GM12878 (cell line): ENCODE measurements at regions not wholly inside any gene's neighbourhood (a gene's known extent, or its start where the extent isn't known, plus 50 kb on each side); places are given as distances from the start of the nearest gene placed in this dataset.

Source experiments
- ATAC-seq: fragments of 200-7000 bp; cut with Tn5 transposase; 3 replicates; pipeline ENCODE4 v1.9.1; 2020; ENCODE audit warnings: mild to moderate bottlenecking, moderate library complexity
- BruUV-seq: library from RNA; stranded (reverse); fragments of 400-500 nt; replicated peaks from 2 replicates; lab custom pipeline; 2021; lab: Mats Ljungman, UMichigan
- CTCF ChIA-PET: fragments of 300-600 bp; sonication (Branson Sonifier 250); formaldehyde crosslinking; extraction: SDS; loops from one replicate; lab custom pipeline; 2021; ENCODE audit warnings: inconsistent platforms; lab: Yijun Ruan, JAX
- POLR2A ChIA-PET: fragments of 350-600 bp; formaldehyde crosslinking; extraction: SDS; loops from one replicate; lab custom pipeline; 2021; ENCODE audit warnings: inconsistent platforms; lab: Charles Lee
- RAD21 ChIA-PET: fragments of 300-600 bp; sonication (Branson Sonifier 250); formaldehyde crosslinking; loops from one replicate; lab custom pipeline; 2023; ENCODE audit warnings: antibody characterized with exemption; ENCODE audit not compliant: unreplicated experiment; lab: Charles Lee
- SMC1A ChIA-PET: fragments of 300-600 bp; sonication (Branson Sonifier 250); formaldehyde crosslinking; loops from one replicate; lab custom pipeline; 2023; ENCODE audit not compliant: unreplicated experiment, uncharacterized antibody; lab: Charles Lee
- DNase-seq: peaks from one replicate; pipeline ENCODE4 v3.0.0-alpha.2; 2011; ENCODE audit warnings: low read depth, low spot score
- FAIRE-seq: peaks from 3 replicates; lab custom pipeline; 2011; peaks lifted over from hg19 to GRCh38; lab: Jason Lieb, UNC
- H2AFZ ChIP-seq: 2 replicates; pipeline ENCODE4 v1.6.0; 2011; ENCODE audit warnings: low read depth, low read length, control low read depth; ENCODE audit not compliant: control insufficient read depth
- H3K27ac ChIP-seq: 2 replicates; pipeline ENCODE4 v1.5.1; 2011; ENCODE audit warnings: control low read depth; ENCODE audit not compliant: control insufficient read depth, insufficient read depth
- H3K27me3 ChIP-seq, 2 experiments: replicated peaks in 1 of 2; 2 replicates each; pipeline versions ENCODE4 v1.6.0 to v1.6.1; 2011; ENCODE audit warnings: low read length in 1 of 2; ENCODE audit not compliant: control insufficient read depth in 2 of 2, insufficient read depth in 2 of 2
- H3K36me3 ChIP-seq, 2 experiments: 2 replicates each; pipeline ENCODE4 v1.5.1; 2011; ENCODE audit warnings: low read length in 1 of 2; ENCODE audit not compliant: control insufficient read depth in 2 of 2, insufficient read depth in 2 of 2
- H3K4me1 ChIP-seq: 2 replicates; pipeline ENCODE4 v1.6.1; 2011; ENCODE audit warnings: mild to moderate bottlenecking, low read length, moderate library complexity, mixed read lengths; ENCODE audit not compliant: control insufficient read depth, insufficient read depth
- H3K4me2 ChIP-seq: 2 replicates; pipeline ENCODE4 v1.6.0; 2011; ENCODE audit warnings: control low read depth; ENCODE audit not compliant: control insufficient read depth, insufficient read depth
- H3K4me3 ChIP-seq: fragments of 200-600 bp; sonication (generic); 2 replicates; pipeline ENCODE4 v1.5.1; 2016
- H3K79me2 ChIP-seq: 2 replicates; pipeline ENCODE4 v1.6.0; 2011; ENCODE audit warnings: low read length; ENCODE audit not compliant: control insufficient read depth, insufficient read depth
- H3K9ac ChIP-seq: 2 replicates; pipeline ENCODE4 v1.8.0; 2011; ENCODE audit warnings: low read length, control low read depth, mixed read lengths; ENCODE audit not compliant: control insufficient read depth, insufficient read depth
- H3K9me3 ChIP-seq: replicated peaks from 3 replicates; pipeline ENCODE4 v1.5.1; 2011; ENCODE audit warnings: mild to moderate bottlenecking, low read length; ENCODE audit not compliant: control insufficient read depth, insufficient read depth
- H4K20me1 ChIP-seq: 2 replicates; pipeline ENCODE4 v1.6.0; 2011; ENCODE audit not compliant: control insufficient read depth, insufficient read depth
- CHD1 ChIP-seq: IDR thresholded peaks from 2 replicates; pipeline ENCODE4 v1.6.1; 2012; ENCODE audit warnings: low read depth, low read length, improper control_type of control experiment
- EED ChIP-seq: sonication (generic); IDR thresholded peaks from 2 replicates; pipeline ENCODE4 v1.6.1; 2016; ENCODE audit warnings: antibody characterized with exemption, low read depth
- FOS ChIP-seq: IDR thresholded peaks from 3 replicates; pipeline ENCODE4 v1.6.1; 2011; ENCODE audit warnings: borderline replicate concordance; ENCODE audit not compliant: insufficient read length; ENCODE audit errors: extremely low read depth
- NBN ChIP-seq: fragments of 450-650 bp; IDR thresholded peaks from 2 replicates; pipeline ENCODE4 v1.6.1; 2016
- SRF ChIP-seq, 2 experiments: IDR thresholded peaks; 2 replicates each; pipeline ENCODE4 v1.6.1; 2011; ENCODE audit warnings: low read depth in 2 of 2, low read length in 2 of 2, mild to moderate bottlenecking in 1 of 2, moderate library complexity in 1 of 2
- ZNF622 ChIP-seq: fragments of 450-650 bp; IDR thresholded peaks from 2 replicates; pipeline ENCODE4 v1.6.1; 2017; ENCODE audit warnings: mild to moderate bottlenecking, inconsistent platforms
- WGBS: methylation state at CpG from one replicate; pipeline ENCODE4 v1.1.6; 2016; ENCODE audit warnings: low lambda C conversion rate; ENCODE audit not compliant: insufficient replicate concordance, insufficient coverage; ENCODE audit errors: missing lambda C conversion rate; 5-methylcytosine and 5-hydroxymethylcytosine counted together
- in situ Hi-C: fragments of 300-500 bp; cut with MboI; formaldehyde crosslinking; loops from 9 replicates; pipeline ENCODE4 v1.14.3; 2018; ENCODE audit warnings: mixed read lengths
- intact Hi-C: fragments of 100-400 bp; cut with micrococcal nuclease; formaldehyde crosslinking; loops from one replicate; pipeline ENCODE4 v1.14.2; 2022; ENCODE audit not compliant: unreplicated experiment
- TF ChIP-seq, protein P1 (sequence below): fragments of 450-650 bp; IDR thresholded peaks from 2 replicates; pipeline ENCODE4 v1.6.1; 2018; ENCODE audit warnings: mild to moderate bottlenecking, low read depth, moderate library complexity; ENCODE audit not compliant: partially characterized antibody
- TF ChIP-seq, protein P2 (sequence below): IDR thresholded peaks from 2 replicates; pipeline ENCODE4 v1.6.1; 2011; ENCODE audit warnings: borderline replicate concordance, low read depth, mild to moderate bottlenecking, moderate library complexity, low read length; ENCODE audit not compliant: insufficient read depth, poor library complexity, severe bottlenecking
- TF ChIP-seq, protein P3 (sequence below): IDR thresholded peaks from 2 replicates; pipeline ENCODE4 v1.6.1; 2012; ENCODE audit warnings: improper control_type of control experiment, low read depth, low read length; ENCODE audit not compliant: insufficient replicate concordance
- TF ChIP-seq, protein P4 (sequence below): fragments of 450-650 bp; IDR thresholded peaks from 2 replicates; pipeline ENCODE4 v1.6.1; 2017; ENCODE audit warnings: mild to moderate bottlenecking, low read depth, inconsistent platforms; ENCODE audit not compliant: poor library complexity, severe bottlenecking

DNA sequence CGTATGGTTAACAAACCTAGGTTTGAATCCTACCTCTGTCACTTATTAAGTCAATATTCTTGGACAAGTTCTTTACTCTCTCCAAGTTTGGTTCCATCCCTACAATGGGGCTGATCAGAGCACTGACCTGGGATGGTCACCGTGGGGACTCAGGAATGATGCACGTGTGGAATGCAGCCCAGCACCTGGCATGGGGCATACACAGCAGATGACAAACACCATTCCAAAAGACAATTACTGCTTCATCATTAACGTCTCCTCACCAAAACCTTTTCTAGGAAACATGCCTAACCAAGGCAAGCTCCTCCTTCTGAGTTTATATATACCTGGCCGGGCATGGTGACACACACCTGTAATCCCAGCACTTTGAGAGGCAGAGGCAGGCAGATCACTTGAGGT lies 532.9 kb upstream of the ID2 start (continued):
- TF ChIP-seq, protein P1, sequence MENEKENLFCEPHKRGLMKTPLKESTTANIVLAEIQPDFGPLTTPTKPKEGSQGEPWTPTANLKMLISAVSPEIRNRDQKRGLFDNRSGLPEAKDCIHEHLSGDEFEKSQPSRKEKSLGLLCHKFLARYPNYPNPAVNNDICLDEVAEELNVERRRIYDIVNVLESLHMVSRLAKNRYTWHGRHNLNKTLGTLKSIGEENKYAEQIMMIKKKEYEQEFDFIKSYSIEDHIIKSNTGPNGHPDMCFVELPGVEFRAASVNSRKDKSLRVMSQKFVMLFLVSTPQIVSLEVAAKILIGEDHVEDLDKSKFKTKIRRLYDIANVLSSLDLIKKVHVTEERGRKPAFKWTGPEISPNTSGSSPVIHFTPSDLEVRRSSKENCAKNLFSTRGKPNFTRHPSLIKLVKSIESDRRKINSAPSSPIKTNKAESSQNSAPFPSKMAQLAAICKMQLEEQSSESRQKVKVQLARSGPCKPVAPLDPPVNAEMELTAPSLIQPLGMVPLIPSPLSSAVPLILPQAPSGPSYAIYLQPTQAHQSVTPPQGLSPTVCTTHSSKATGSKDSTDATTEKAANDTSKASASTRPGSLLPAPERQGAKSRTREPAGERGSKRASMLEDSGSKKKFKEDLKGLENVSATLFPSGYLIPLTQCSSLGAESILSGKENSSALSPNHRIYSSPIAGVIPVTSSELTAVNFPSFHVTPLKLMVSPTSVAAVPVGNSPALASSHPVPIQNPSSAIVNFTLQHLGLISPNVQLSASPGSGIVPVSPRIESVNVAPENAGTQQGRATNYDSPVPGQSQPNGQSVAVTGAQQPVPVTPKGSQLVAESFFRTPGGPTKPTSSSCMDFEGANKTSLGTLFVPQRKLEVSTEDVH = no peak
- TF ChIP-seq SRF (IDR thresholded peaks at IDR 0.05; ENCODE audit: low read depth in 2 of 2, low read length in 2 of 2) (no peak), FOS (no peak), ZNF622 (no peak), NBN (no peak), EED (no peak)
- TF ChIP-seq, protein P2, sequence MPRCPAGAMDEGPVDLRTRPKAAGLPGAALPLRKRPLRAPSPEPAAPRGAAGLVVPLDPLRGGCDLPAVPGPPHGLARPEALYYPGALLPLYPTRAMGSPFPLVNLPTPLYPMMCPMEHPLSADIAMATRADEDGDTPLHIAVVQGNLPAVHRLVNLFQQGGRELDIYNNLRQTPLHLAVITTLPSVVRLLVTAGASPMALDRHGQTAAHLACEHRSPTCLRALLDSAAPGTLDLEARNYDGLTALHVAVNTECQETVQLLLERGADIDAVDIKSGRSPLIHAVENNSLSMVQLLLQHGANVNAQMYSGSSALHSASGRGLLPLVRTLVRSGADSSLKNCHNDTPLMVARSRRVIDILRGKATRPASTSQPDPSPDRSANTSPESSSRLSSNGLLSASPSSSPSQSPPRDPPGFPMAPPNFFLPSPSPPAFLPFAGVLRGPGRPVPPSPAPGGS = no peak
- TF ChIP-seq, all 136 proteins: peak for 0

DNA sequence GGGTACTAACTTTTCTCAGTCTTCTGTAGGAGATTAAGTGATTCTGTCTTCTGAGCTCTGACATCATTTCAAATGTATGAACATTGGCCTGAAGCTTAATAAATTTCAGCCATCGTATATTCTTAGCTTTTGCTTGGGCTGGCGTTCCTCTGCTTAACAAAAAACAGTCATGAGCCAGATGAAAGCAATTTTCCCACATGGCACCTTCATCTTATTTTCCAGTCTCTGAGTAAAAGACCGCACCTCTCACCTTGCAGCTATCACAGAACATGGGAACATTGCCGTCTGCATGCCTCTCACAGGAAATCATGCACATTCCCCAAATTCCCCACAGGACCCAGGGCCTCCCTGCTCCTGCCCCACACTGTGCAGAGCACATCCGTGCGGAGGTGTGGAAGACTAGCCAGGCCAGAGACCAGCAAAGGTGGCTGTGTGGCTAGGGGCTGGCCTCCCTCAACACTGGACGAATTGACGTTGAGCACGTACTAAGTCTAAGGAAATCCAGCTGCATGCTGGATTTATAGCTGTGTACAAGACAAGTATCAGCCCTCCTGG lies 531.8 kb upstream of the ID2 start:
- SMC1A ChIA-PET = interaction anchor here (0.6 to 0.7 kb wide), 2 partner anchors 10 to 612 kb away, joined by 3 read pairs; no protein-coding TSS in a partner anchor
- in situ Hi-C loops (no loop called here), intact Hi-C loops (no loop called here)
- no TSS peak for BruUV-seq
- no peaks in the 10 kb centered on the region for H3K36me3 ChIP-seq
- no peak overlapping the region for H2AFZ ChIP-seq
- ATAC-seq = no peak
- FAIRE-seq = no peak
- H3K27ac ChIP-seq = no peak overlapping the region
- no peak overlapping the region for H3K4me2 ChIP-seq
- POLR2A ChIA-PET = no interaction called here
- CTCF ChIA-PET = interaction anchor here (1.4 to 2.0 kb wide), 2 partner anchors 10 to 12 kb away, joined by 3 to 8 read pairs; no protein-coding TSS in a partner anchor
- no peaks in the 10 kb centered on the region for H3K79me2 ChIP-seq
- no peaks in the 10 kb centered on the region for H4K20me1 ChIP-seq
- H3K4me3 ChIP-seq = no peak overlapping the region
- no peak overlapping the region for H3K9ac ChIP-seq
- WGBS = 51% methylated on average over 9 of the region's 9 CpGs
- H3K27me3 ChIP-seq = no peaks in the 10 kb centered on the region
- H3K9me3 ChIP-seq = peaks cover 2% of the 10 kb centered on the region; the same call in 2 of the 3 replicates
- peaks cover 9% of the 10 kb centered on the region for H3K4me1 ChIP-seq
- DNase-seq = no peak
- RAD21 ChIA-PET = interaction anchor here (1.5 kb wide), 1 partner anchor 17 kb away, joined by 3 read pairs; no protein-coding TSS in a partner anchor
- TF ChIP-seq, protein P3, sequence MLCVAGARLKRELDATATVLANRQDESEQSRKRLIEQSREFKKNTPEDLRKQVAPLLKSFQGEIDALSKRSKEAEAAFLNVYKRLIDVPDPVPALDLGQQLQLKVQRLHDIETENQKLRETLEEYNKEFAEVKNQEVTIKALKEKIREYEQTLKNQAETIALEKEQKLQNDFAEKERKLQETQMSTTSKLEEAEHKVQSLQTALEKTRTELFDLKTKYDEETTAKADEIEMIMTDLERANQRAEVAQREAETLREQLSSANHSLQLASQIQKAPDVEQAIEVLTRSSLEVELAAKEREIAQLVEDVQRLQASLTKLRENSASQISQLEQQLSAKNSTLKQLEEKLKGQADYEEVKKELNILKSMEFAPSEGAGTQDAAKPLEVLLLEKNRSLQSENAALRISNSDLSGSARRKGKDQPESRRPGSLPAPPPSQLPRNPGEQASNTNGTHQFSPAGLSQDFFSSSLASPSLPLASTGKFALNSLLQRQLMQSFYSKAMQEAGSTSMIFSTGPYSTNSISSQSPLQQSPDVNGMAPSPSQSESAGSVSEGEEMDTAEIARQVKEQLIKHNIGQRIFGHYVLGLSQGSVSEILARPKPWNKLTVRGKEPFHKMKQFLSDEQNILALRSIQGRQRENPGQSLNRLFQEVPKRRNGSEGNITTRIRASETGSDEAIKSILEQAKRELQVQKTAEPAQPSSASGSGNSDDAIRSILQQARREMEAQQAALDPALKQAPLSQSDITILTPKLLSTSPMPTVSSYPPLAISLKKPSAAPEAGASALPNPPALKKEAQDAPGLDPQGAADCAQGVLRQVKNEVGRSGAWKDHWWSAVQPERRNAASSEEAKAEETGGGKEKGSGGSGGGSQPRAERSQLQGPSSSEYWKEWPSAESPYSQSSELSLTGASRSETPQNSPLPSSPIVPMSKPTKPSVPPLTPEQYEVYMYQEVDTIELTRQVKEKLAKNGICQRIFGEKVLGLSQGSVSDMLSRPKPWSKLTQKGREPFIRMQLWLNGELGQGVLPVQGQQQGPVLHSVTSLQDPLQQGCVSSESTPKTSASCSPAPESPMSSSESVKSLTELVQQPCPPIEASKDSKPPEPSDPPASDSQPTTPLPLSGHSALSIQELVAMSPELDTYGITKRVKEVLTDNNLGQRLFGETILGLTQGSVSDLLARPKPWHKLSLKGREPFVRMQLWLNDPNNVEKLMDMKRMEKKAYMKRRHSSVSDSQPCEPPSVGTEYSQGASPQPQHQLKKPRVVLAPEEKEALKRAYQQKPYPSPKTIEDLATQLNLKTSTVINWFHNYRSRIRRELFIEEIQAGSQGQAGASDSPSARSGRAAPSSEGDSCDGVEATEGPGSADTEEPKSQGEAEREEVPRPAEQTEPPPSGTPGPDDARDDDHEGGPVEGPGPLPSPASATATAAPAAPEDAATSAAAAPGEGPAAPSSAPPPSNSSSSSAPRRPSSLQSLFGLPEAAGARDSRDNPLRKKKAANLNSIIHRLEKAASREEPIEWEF = no peak
- TF ChIP-seq, protein P4, sequence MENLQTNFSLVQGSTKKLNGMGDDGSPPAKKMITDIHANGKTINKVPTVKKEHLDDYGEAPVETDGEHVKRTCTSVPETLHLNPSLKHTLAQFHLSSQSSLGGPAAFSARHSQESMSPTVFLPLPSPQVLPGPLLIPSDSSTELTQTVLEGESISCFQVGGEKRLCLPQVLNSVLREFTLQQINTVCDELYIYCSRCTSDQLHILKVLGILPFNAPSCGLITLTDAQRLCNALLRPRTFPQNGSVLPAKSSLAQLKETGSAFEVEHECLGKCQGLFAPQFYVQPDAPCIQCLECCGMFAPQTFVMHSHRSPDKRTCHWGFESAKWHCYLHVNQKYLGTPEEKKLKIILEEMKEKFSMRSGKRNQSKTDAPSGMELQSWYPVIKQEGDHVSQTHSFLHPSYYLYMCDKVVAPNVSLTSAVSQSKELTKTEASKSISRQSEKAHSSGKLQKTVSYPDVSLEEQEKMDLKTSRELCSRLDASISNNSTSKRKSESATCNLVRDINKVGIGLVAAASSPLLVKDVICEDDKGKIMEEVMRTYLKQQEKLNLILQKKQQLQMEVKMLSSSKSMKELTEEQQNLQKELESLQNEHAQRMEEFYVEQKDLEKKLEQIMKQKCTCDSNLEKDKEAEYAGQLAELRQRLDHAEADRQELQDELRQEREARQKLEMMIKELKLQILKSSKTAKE = no peak
- TF ChIP-seq CHD1 = no peak
